ENCODE measurements at regions not wholly inside any gene's neighbourhood (a gene's known extent, or its start where the extent isn't known, plus 50 kb on each side); places are given as distances from the start of the nearest gene placed in this dataset.

DNA sequence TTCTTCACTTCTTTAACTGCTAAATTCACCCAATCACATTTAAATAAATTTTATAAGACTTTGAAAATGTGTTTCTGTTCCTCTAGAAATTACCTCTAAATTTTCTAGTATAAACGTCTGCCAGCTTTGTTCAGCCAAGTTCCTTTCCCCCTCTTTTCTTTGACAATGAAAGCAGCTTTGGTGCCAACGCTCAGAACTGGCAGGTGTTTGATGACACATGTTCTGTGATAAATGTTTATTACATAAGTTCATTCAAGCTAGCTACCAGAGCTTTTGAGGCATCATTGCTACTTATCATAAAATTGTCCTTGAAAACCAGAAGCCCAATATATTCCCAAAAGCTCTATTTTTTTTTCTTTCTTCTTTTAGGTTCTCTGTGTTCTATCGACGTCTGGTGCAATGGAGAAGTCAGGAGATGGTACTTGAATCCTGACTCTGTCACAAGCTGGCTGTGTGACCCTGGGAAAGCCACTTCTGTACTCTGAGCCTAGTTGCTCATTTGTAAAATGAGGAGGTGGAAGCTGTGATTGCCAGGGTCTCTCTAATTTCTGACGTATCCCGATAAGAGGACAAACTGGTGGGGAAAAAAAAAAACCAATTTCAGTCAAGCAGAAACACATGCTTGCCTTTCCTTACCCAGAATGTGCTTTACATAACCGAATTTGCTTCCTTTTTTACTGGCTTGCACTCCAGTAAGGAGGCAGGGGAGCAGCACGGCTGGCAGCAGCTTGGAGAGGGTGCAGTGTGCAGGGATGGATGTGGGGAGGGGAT lies 187.1 kb upstream of the LPP start:
- peaks cover 0 to 2% of the 10 kb centered on the region in 2 donors for H3K27me3 Mint-ChIP-seq
- Histone ChIP-seq H3K27me3 (ENCODE audit: insufficient read depth, low read length, poor library complexity, severe bottlenecking) (no peaks in the 10 kb centered on the region), H3K4me1 (ENCODE audit: insufficient read depth, low read length) (peaks cover 10% of the 10 kb centered on the region), H3K36me3 (ENCODE audit: insufficient read depth, low read length) (no peaks in the 10 kb centered on the region), H3K9me3 (ENCODE audit: low read length) (no peaks in the 10 kb centered on the region), H3K4me3 (ENCODE audit: low read length) (no peak overlapping the region), H3K27ac (ENCODE audit: low read depth, low read length) (no peak overlapping the region)
- POLR2A ChIA-PET = no interaction called here
- CTCF ChIA-PET = interaction anchor here (1.1 kb wide), 1 partner anchor 219 kb away, joined by 4 read pairs; no protein-coding TSS in a partner anchor
- H3K9me3 Mint-ChIP-seq = no peaks in the 10 kb centered on the region
- H3K4me1 Mint-ChIP-seq = peaks cover 0 to under 1% (median 0%) of the 10 kb centered on the region in 3 donors
- H3K36me3 Mint-ChIP-seq = no peaks in the 10 kb centered on the region
- H3K4me3 Mint-ChIP-seq = no peak overlapping the region
- H3K27ac Mint-ChIP-seq = no peak overlapping the region
- DNase-seq = no peak

DNA sequence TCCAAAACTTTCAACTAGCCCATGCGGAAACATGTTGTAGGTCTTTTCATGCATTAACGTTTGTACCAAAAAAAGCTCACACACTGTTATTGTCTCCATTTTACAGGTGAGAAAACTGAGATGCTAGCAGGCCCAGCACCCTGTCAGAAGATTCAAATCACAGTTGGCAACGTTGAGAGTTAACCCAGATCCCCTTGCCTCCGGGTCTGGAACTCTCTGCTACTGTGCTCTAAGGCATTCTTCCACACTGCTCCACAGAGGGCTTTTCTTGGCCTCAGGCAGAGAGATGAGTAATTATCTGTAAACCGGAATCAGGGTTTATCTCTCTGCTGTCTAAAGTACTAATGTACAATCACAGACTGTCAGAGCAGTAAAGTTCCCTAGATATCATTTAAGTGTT lies 186.0 kb upstream of the LPP start:
- no peak overlapping the region for H3K4me3 ChIP-seq (ENCODE audit: low read length)
- H3K27ac Mint-ChIP-seq = no peak overlapping the region
- H3K27ac ChIP-seq (ENCODE audit: low read depth, low read length) = no peak overlapping the region
- no peaks in the 10 kb centered on the region for H3K36me3 ChIP-seq (ENCODE audit: insufficient read depth, low read length)
- ChIA-PET POLR2A (no interaction called here), CTCF (no interaction called here)
- no peak overlapping the region for H3K4me3 Mint-ChIP-seq
- peaks cover 0 to 2% of the 10 kb centered on the region in 2 donors for H3K27me3 Mint-ChIP-seq
- H3K9me3 Mint-ChIP-seq = no peaks in the 10 kb centered on the region
- H3K4me1 Mint-ChIP-seq = peaks cover 0 to 2% (median 0%) of the 10 kb centered on the region in 3 donors
- DNase-seq = no peak
- peaks cover 5% of the 10 kb centered on the region for H3K4me1 ChIP-seq (ENCODE audit: insufficient read depth, low read length)
- H3K36me3 Mint-ChIP-seq = no peaks in the 10 kb centered on the region
- H3K9me3 ChIP-seq (ENCODE audit: low read length) = no peaks in the 10 kb centered on the region
- no peaks in the 10 kb centered on the region for H3K27me3 ChIP-seq (ENCODE audit: insufficient read depth, low read length, poor library complexity, severe bottlenecking)

DNA sequence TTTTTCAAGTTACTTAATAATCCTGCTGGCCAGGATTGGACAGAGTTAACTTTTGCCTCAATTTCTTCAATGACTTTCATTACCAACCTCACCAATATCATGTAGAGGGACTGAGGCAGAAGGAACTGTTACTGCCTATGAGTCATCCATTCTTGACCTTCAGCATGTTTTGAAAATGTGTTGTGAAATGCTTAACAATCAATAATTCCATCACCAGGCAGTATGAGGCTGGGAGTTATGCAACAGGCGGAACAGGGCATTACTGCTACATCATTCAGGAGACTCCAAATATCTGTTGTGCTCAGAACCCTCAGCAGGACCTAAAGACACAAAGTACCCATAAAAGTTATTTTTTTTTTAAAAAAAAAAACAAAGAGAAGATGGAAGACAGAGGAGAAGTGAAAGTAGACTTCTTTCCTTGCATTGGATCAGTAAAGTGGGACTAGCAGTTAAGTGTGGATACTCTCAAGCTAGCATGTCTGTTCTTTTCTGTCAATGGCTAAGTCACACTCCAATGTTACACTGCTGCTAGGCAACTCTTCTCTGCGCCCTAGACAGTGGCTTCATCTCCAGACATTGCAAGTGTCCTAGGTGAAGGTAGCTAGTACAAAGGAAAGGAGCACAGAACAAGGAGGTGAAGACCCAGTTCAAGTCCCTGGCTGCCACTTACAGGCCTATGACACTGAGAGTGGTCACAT lies 184.9 kb upstream of the LPP start:
- no peaks in the 10 kb centered on the region for H3K36me3 Mint-ChIP-seq
- CTCF ChIA-PET = interaction anchor here (1.4 kb wide), 1 partner anchor 229 kb away, joined by 4 read pairs; no protein-coding TSS in a partner anchor
- Histone ChIP-seq H3K4me1 (ENCODE audit: insufficient read depth, low read length) (peaks cover 4% of the 10 kb centered on the region), H3K36me3 (ENCODE audit: insufficient read depth, low read length) (no peaks in the 10 kb centered on the region), H3K27ac (ENCODE audit: low read depth, low read length) (no peak overlapping the region), H3K9me3 (ENCODE audit: low read length) (no peaks in the 10 kb centered on the region), H3K4me3 (ENCODE audit: low read length) (no peak overlapping the region), H3K27me3 (ENCODE audit: insufficient read depth, low read length, poor library complexity, severe bottlenecking) (no peaks in the 10 kb centered on the region)
- H3K4me3 Mint-ChIP-seq = no peak overlapping the region
- H3K27ac Mint-ChIP-seq = no peak overlapping the region
- H3K4me1 Mint-ChIP-seq = peaks cover 3 to 4% (median 3%) of the 10 kb centered on the region in 3 donors
- peaks cover 0 to 2% of the 10 kb centered on the region in 2 donors for H3K27me3 Mint-ChIP-seq
- DNase-seq = no peak
- no peaks in the 10 kb centered on the region for H3K9me3 Mint-ChIP-seq
- POLR2A ChIA-PET = no interaction called here

DNA sequence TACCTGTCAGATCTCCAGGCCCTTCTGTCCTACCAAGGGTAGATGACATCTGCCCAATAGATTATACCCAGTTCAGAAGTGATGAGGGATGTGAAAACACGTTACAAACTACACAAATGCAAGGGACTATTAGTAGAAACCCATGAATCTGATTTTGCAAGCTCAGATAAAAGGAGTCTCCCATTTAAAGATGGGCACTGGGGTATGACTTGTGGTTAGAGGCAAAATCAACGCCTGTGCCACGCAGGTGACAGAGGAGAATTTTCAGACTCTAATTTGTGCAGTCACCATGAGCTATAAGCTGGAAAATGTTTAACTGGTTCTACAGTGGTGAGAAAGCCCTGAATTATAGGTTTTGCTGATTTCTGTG lies 184.4 kb upstream of the LPP start:
- no peak overlapping the region for H3K27ac Mint-ChIP-seq
- CTCF ChIA-PET = interaction anchor here (1.4 kb wide), 1 partner anchor 230 kb away, joined by 4 read pairs; no protein-coding TSS in a partner anchor

DNA sequence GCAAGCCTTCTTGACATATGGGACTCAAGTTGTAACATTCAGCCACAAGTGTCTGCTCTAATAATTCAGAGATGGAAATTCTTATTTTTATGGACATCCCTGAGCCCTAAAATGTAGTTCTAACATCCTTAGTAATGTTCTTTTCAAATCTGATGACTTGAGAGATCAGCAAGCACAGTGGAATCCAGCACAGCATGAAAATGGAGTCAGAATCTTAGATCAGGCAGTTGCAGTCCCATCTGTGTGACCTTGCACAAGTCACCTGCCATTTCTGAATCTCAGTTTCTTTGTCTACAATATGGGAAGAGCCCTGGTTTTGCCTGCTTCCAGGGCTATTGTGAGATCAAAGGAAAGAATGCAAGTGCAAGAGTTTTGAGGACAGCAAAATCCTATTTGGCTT lies 183.9 kb upstream of the LPP start:
- Mint-ChIP-seq H3K27me3 (peaks cover 0 to under 1% of the 10 kb centered on the region in 2 donors), H3K4me1 (peaks cover 14 to 15% (median 14%) of the 10 kb centered on the region in 3 donors), H3K36me3 (no peaks in the 10 kb centered on the region), H3K9me3 (no peaks in the 10 kb centered on the region), H3K27ac (no peak overlapping the region), H3K4me3 (no peak overlapping the region)
- DNase-seq = no peak
- Histone ChIP-seq H3K27ac (ENCODE audit: low read depth, low read length) (no peak overlapping the region), H3K9me3 (ENCODE audit: low read length) (no peaks in the 10 kb centered on the region), H3K4me3 (ENCODE audit: low read length) (no peak overlapping the region), H3K36me3 (ENCODE audit: insufficient read depth, low read length) (no peaks in the 10 kb centered on the region), H3K4me1 (ENCODE audit: insufficient read depth, low read length) (peaks cover 15% of the 10 kb centered on the region), H3K27me3 (ENCODE audit: insufficient read depth, low read length, poor library complexity, severe bottlenecking) (no peaks in the 10 kb centered on the region)
- ChIA-PET CTCF (interaction anchor here (1.4 kb wide), 1 partner anchor 230 kb away, joined by 4 read pairs; no protein-coding TSS in a partner anchor), POLR2A (no interaction called here)

More for the DNA sequence above, 184.4 kb upstream of the LPP start:
- H3K4me3 Mint-ChIP-seq = no peak overlapping the region
- no peaks in the 10 kb centered on the region for H3K36me3 Mint-ChIP-seq
- Histone ChIP-seq H3K4me3 (ENCODE audit: low read length) (no peak overlapping the region), H3K4me1 (ENCODE audit: insufficient read depth, low read length) (peaks cover 10% of the 10 kb centered on the region), H3K9me3 (ENCODE audit: low read length) (no peaks in the 10 kb centered on the region), H3K27ac (ENCODE audit: low read depth, low read length) (no peak overlapping the region), H3K36me3 (ENCODE audit: insufficient read depth, low read length) (no peaks in the 10 kb centered on the region), H3K27me3 (ENCODE audit: insufficient read depth, low read length, poor library complexity, severe bottlenecking) (no peaks in the 10 kb centered on the region)
- no peak for DNase-seq
- POLR2A ChIA-PET = no interaction called here
- no peaks in the 10 kb centered on the region for H3K9me3 Mint-ChIP-seq
- H3K27me3 Mint-ChIP-seq = peaks cover 0 to 2% of the 10 kb centered on the region in 2 donors
- peaks cover 8 to 10% (median 8%) of the 10 kb centered on the region in 3 donors for H3K4me1 Mint-ChIP-seq

DNA sequence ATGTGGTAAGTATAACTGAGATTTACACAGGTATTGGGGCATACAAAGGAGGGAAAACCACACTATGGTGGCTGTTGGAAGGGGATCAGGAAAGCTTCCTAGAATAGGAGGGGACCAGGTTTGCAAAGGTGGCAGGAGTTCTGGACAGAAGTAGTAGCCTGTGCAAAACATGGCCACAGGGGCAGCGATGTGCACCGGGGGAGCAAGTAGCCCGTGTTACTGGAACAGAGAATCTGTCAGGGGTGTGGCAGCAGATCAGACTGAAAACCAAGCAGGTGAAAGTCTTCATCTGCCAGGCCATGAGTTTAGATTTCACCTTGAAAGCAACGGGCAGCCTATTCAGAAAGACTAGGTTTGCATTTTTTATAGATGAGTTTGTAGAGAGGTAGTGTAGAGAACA lies 182.3 kb upstream of the LPP start:
- Histone ChIP-seq H3K4me3 (ENCODE audit: low read length) (no peak overlapping the region), H3K27me3 (ENCODE audit: insufficient read depth, low read length, poor library complexity, severe bottlenecking) (no peaks in the 10 kb centered on the region), H3K36me3 (ENCODE audit: insufficient read depth, low read length) (no peaks in the 10 kb centered on the region), H3K9me3 (ENCODE audit: low read length) (no peaks in the 10 kb centered on the region), H3K4me1 (ENCODE audit: insufficient read depth, low read length) (peaks cover 28% of the 10 kb centered on the region), H3K27ac (ENCODE audit: low read depth, low read length) (no peak overlapping the region)
- H3K27me3 Mint-ChIP-seq = no peaks in the 10 kb centered on the region
- no peaks in the 10 kb centered on the region for H3K9me3 Mint-ChIP-seq
- ChIA-PET POLR2A (no interaction called here), CTCF (interaction anchor here (5.1 kb wide), 1 partner anchor 232 kb away, joined by 39 read pairs; no protein-coding TSS in a partner anchor)
- peak overlapping the region in 3 of 8 donors; percentile 0 to 52 (median 16) for H3K27ac Mint-ChIP-seq
- no peaks in the 10 kb centered on the region for H3K36me3 Mint-ChIP-seq
- peak overlapping the region in 1 of 7 donors; percentile 5 for H3K4me3 Mint-ChIP-seq
- no peak for DNase-seq
- peaks cover 29 to 30% (median 29%) of the 10 kb centered on the region in 3 donors for H3K4me1 Mint-ChIP-seq

DNA sequence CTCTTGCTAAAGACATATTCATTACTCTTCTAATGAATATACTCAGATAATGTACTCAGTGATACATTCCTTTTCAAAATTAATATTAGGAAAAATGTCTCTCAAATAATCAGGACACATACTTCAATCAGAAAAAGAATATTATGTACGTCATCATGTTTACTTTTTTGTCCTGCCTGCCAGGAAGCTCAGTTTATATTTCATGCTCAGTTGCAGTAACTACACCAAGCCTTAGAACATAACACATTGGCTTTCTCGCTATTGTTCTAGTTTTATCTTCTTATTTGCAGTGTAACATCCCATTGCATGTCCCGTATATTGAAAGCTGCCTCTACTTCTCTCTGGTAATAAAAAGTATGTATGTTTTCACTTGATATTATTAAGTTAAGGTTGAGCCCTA lies 181.5 kb upstream of the LPP start:
- Mint-ChIP-seq H3K27ac (no peak overlapping the region), H3K27me3 (no peaks in the 10 kb centered on the region), H3K4me3 (no peak overlapping the region), H3K36me3 (no peaks in the 10 kb centered on the region), H3K9me3 (peaks cover 0 to 2% (median 0%) of the 10 kb centered on the region in 5 donors), H3K4me1 (peaks cover 31 to 33% (median 32%) of the 10 kb centered on the region in 3 donors)
- ChIA-PET POLR2A (no interaction called here), CTCF (interaction anchor here (3.4 to 5.1 kb wide), 2 partner anchors 225 to 233 kb away, joined by 35 to 39 read pairs; partner anchors contain the start of gene BCL6)
- no peak overlapping the region for H3K4me3 ChIP-seq (ENCODE audit: low read length)
- no peak for DNase-seq
- H3K27me3 ChIP-seq (ENCODE audit: insufficient read depth, low read length, poor library complexity, severe bottlenecking) = no peaks in the 10 kb centered on the region
- H3K36me3 ChIP-seq (ENCODE audit: insufficient read depth, low read length) = no peaks in the 10 kb centered on the region
- peaks cover 28% of the 10 kb centered on the region for H3K4me1 ChIP-seq (ENCODE audit: insufficient read depth, low read length)
- no peaks in the 10 kb centered on the region for H3K9me3 ChIP-seq (ENCODE audit: low read length)
- no peak overlapping the region for H3K27ac ChIP-seq (ENCODE audit: low read depth, low read length)

Data from CD8-positive, alpha-beta memory T cell (primary cell).